H1 (cell line): ENCODE measurements at regions not wholly inside any gene's neighbourhood (a gene's known extent, or its start where the extent isn't known, plus 50 kb on each side); places are given as distances from the start of the nearest gene placed in this dataset.

Experiments used
- CHD7 ChIP-seq: fragments of 300-600 bp; sonication (generic); IDR thresholded peaks from 2 replicates; pipeline ENCODE4 v1.7.1; 2012; ENCODE audit warnings: low read length, moderate library complexity, mild to moderate bottlenecking, inconsistent platforms; ENCODE audit not compliant: insufficient replicate concordance
- CTCF ChIP-seq, 3 experiments: IDR thresholded peaks; 1 replicate in 2 of 3; 2 replicates in 1 of 3; pipeline versions ENCODE4 v1.5.1 to v1.6.1; 2011; ENCODE audit warnings: low read length in 3 of 3, mild to moderate bottlenecking in 3 of 3, inconsistent platforms in 2 of 3, low read depth in 1 of 3, moderate library complexity in 1 of 3; ENCODE audit not compliant: insufficient read depth in 1 of 3; ENCODE audit errors: control extremely low read depth in 1 of 3
- JUND ChIP-seq: IDR thresholded peaks from 2 replicates; pipeline ENCODE4 v1.6.1; 2011; ENCODE audit warnings: mild to moderate bottlenecking, improper control_type of control experiment, low read length
- PHF8 ChIP-seq: fragments of 200-600 bp; sonication (generic); conservative IDR thresholded peaks from 2 replicates; pipeline ENCODE4 v1.7.1; 2012; ENCODE audit warnings: low read depth, mild to moderate bottlenecking, inconsistent platforms, low read length, moderate library complexity
- YY1 ChIP-seq: IDR thresholded peaks from 2 replicates; pipeline ENCODE4 v1.6.1; 2011; ENCODE audit warnings: low read depth, mild to moderate bottlenecking, low read length

- TF ChIP-seq CHD7 = no peak
- no peak for TF ChIP-seq JUND
- TF ChIP-seq PHF8 = no peak
- no peak for TF ChIP-seq CTCF (IDR thresholded peaks at IDR 0.05; ENCODE audit: control extremely low read depth in 1 of 3, insufficient read depth in 1 of 3, low read depth in 1 of 3, low read length in 3 of 3)
- no peak for TF ChIP-seq YY1
- TF ChIP-seq, all 59 proteins: peak for 0
Measured at GRCh38 chr6:43893073-43893472, 123.1 kb downstream of the VEGFA start (continued).
